AG04449 (cell line): ENCODE measurements at regions not wholly inside any gene's neighbourhood (a gene's known extent, or its start where the extent isn't known, plus 50 kb on each side); places are given as distances from the start of the nearest gene placed in this dataset.

ENCODE experiments used
- CTCF ChIA-PET: fragments of 350-600 bp; formaldehyde crosslinking; extraction: SDS; loops from one replicate; lab custom pipeline; 2021; ENCODE audit warnings: antibody characterized with exemption; lab: Yijun Ruan, JAX
- POLR2A ChIA-PET: fragments of 400-600, 350-600 bp; formaldehyde crosslinking; extraction: SDS; loops from one replicate; lab custom pipeline; 2020; ENCODE audit warnings: antibody characterized with exemption, inconsistent platforms; lab: Yijun Ruan, JAX
- DNase-seq: peaks from one replicate; pipeline ENCODE4 v3.0.0-alpha.2; 2010; ENCODE audit warnings: low read depth, low spot score
- H3K4me3 ChIP-seq: 2 replicates; pipeline ENCODE4 v1.5.1; 2011; ENCODE audit warnings: low read depth, mild to moderate bottlenecking, control low read depth, low read length
- TF ChIP-seq, protein P1 (sequence below): IDR thresholded peaks from one replicate; pipeline ENCODE4 v1.5.1; 2011; ENCODE audit warnings: mild to moderate bottlenecking, moderate library complexity, low read length, control low read depth, inconsistent platforms; ENCODE audit not compliant: insufficient read depth; ENCODE audit errors: missing control alignments

DNA sequence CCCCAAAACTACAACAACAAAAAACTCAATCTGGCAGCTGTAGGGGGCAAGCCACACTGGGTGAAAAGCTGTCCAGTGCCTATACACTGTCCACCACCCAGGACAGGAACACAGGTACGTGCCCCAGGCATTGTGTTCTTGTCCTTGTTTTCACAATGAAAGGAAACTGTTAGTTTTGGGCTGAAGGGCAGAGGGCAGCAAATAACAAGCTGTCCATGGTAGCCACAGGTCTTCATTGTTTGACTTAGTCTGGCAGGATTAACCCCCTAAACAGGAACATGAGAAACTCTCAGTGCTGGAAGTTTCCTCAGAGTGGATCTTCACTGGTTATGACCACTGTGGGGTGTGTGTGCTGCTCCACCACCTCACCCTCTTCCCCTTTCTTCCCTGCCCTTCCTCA, 224.6 kb upstream of the N4BP1 start:
- CTCF ChIA-PET, result no interaction called here
- POLR2A ChIA-PET, result no interaction called here
- no peak overlapping the region for H3K4me3 ChIP-seq
- DNase-seq, result no peak
- TF ChIP-seq, protein P1, sequence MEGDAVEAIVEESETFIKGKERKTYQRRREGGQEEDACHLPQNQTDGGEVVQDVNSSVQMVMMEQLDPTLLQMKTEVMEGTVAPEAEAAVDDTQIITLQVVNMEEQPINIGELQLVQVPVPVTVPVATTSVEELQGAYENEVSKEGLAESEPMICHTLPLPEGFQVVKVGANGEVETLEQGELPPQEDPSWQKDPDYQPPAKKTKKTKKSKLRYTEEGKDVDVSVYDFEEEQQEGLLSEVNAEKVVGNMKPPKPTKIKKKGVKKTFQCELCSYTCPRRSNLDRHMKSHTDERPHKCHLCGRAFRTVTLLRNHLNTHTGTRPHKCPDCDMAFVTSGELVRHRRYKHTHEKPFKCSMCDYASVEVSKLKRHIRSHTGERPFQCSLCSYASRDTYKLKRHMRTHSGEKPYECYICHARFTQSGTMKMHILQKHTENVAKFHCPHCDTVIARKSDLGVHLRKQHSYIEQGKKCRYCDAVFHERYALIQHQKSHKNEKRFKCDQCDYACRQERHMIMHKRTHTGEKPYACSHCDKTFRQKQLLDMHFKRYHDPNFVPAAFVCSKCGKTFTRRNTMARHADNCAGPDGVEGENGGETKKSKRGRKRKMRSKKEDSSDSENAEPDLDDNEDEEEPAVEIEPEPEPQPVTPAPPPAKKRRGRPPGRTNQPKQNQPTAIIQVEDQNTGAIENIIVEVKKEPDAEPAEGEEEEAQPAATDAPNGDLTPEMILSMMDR, result no peak

DNA sequence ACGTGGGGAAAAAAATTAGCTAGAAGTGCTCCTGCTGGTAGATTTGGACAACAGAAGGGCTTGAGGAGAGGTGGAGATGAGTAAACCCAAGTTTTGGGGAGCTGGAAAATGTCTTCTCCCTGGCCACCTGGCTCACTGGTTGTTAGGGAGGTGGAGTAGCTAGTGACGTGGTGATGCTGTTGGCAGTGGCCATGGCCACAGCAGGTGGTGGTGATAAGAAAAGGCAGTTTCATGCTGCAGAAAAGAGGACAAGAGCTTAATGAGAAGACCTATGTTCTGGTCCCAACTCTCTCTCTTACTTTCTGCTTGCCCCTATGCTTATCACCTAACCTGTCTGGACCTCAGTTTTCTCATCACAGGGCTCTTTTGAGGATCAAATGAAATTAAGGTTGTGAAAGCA, 223.5 kb upstream of the N4BP1 start:
- ChIA-PET CTCF (no interaction called here), POLR2A (no interaction called here)
- H3K4me3 ChIP-seq, result no peak overlapping the region
- no peak for DNase-seq
- TF ChIP-seq, protein P1, result no peak

DNA sequence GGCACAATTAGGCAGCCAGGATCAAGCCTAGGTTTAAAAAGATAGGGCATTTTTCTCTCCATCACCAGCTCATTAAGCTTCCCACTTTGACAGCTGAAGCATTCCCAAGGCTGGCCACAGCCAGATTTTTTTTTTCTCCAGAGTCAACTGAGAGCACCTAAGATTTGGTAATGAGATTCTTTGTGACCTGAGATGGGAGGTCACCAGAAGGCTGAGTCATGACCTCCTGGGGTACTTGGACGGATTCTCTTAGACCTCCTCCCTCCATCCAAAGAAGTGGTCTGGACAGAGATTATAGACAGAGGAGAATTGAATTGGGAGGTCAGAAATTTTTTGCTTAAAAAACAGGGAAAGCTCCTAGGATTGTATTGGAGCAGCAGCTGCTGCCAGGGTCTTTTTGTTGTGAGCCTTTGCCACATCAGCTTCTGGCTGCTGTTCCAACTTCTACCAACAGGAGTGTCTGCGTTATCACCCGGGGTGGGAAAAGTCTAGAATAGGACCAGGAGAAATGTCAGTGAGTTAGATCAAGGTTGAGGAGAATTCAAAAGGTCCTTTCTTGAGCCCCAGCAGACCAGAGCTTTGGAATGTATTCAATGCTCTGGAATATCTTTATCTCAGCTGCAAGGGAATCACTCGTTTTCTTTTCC, 221.2 kb upstream of the N4BP1 start:
- no peak for DNase-seq
- POLR2A ChIA-PET, result no interaction called here
- TF ChIP-seq, protein P1, result no peak
- CTCF ChIA-PET, result no interaction called here
- H3K4me3 ChIP-seq, result no peak overlapping the region

- no peak overlapping the region for H3K4me3 ChIP-seq
- TF ChIP-seq, protein P1, result no peak
- DNase-seq, result no peak
- ChIA-PET POLR2A (no interaction called here), CTCF (no interaction called here)
Measured at GRCh38 chr16:48829336-48830310, 219.6 kb upstream of the N4BP1 start.

DNA sequence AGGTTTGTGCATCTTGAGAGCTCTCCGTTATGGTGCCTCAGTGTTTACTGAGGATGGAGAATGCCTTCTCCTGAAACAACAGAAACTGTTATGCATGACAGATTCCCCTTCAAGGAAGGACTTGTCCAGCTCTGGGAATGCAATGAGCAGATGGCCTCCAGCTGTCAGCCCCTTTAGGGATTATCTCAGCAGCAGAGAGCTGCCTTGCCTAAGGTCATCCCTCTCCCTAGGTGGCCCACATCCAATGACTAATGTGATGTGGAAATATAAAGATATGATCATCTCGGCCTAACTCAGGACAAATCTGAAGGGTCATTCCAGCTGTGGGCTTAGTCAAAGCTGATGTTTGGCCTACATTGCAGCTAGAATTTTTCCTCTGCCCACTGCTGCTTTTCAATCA, 214.3 kb upstream of the N4BP1 start:
- no peak overlapping the region for H3K4me3 ChIP-seq
- CTCF ChIA-PET, result no interaction called here
- no peak for DNase-seq
- POLR2A ChIA-PET, result no interaction called here
- TF ChIP-seq, protein P1, result no peak

DNA sequence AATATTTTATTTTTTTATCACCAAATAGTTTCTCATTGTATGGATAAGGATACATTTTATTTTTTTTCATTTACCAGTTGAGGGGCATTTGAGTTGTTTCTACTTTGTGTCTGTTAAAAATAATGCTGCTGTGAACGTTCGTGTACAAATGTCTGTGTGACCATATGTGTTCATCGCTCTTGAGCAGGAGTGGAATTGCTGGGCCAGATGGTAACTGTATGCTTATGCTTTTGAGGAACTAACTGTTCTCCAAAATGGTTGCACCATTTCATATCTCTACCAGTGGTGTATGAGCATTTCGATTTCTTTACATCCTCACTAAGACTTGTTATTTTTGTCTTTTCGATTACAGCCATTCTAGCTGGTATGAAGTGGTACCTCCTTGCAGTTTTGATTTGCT, 212.5 kb upstream of the N4BP1 start:
- ChIA-PET POLR2A (no interaction called here), CTCF (no interaction called here)
- no peak for DNase-seq
- TF ChIP-seq, protein P1, result no peak
- H3K4me3 ChIP-seq, result no peak overlapping the region
